IPS DF 4.7 (cell line): ENCODE measurements at regions not wholly inside any gene's neighbourhood (a gene's known extent, or its start where the extent isn't known, plus 50 kb on each side); places are given as distances from the start of the nearest gene placed in this dataset.
"Not testable (repeated sequence)": the region's sequence is repeated elsewhere in the genome, so short reads cannot be mapped to it uniquely, and the experiment has no call there.

Source experiments
- DNase-seq: peaks from one replicate; pipeline ENCODE4 v3.0.0-alpha.2; 2013; ENCODE audit warnings: low spot score; ENCODE audit errors: extremely low read depth

DNA sequence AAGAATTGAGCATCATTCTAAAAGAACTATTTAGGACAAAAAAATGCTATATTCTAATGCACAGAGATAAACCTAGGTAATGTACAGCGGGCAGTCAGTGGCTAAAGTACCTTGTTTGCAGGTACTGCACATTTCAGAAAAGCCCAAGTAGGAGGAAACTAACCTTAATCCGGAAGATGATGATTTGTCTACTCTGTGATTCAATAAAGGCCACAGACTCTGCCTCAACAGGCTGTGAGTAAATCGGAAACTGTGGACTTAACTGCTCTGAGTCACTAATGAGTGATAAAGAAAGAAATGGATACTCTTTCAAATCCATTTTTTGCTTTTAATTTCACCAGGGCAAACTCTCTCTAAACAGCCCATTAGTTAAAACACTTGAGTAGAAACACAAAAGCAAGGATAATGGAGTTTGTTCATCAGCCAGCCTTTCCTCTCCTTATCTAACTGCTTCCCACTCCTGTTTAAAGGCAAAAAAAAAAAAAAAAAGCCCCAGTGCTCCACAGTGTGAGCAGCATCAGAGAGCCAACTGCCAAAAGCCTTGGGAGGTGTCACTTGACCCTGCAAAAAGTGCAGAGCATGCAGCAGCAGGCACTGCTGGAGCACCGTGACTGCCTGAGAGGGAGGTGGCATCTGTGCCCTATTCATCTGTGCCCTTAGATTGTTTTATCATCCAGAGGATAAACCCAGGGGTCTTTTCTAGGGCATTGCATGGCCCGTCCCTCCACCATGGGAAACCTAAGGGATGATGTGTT is 187.7 kb downstream of the SATB1 start:
- no peak for DNase-seq

DNA sequence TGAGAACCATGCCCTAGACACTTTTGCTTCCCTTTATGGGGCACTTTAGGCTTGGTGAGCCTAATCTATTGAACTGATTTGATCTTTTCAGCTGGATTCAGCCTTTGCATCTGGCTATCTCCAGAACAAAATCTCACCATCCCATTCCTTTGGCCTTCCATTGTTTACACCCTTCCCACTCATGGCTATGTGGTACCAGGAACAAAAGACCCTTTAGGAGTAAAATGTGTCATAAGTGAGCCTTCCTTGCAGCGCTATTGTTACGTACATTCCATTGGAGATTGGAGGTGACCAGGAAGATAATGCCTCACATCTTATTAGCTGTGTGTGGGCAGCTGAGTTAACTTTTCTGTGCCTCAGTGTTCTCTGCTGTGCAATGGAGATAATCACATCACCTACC is 188.4 kb downstream of the SATB1 start:
- DNase-seq, result no peak

DNA sequence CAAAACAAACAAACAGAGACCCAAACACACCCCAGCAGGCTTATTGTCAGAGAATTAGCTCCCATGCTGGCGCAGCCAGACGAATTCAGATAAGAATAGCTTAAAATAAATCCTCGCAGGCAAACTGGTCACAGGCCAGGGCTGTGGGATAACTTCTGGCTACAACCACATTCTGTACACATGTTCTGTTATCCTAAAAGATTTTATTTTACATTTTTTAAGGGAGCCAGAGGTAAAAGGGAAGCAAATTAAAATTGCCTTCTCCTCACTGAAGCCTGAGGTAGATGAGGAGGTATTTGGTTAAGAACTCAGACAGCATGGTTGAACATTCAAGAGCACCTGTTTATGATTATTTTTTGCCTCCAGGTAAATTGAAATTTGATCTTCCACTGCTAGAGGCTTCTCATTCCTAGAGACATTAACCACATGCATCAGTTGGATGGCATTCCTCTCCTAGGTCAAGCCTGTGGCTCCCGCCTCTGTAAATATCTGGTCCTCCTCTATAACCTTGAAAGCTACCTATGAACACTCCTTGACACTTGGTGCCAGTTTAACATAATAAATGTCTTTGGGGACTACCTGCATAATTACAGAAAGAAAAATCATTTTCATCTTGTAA is 190.3 kb downstream of the SATB1 start:
- no peak for DNase-seq

DNA sequence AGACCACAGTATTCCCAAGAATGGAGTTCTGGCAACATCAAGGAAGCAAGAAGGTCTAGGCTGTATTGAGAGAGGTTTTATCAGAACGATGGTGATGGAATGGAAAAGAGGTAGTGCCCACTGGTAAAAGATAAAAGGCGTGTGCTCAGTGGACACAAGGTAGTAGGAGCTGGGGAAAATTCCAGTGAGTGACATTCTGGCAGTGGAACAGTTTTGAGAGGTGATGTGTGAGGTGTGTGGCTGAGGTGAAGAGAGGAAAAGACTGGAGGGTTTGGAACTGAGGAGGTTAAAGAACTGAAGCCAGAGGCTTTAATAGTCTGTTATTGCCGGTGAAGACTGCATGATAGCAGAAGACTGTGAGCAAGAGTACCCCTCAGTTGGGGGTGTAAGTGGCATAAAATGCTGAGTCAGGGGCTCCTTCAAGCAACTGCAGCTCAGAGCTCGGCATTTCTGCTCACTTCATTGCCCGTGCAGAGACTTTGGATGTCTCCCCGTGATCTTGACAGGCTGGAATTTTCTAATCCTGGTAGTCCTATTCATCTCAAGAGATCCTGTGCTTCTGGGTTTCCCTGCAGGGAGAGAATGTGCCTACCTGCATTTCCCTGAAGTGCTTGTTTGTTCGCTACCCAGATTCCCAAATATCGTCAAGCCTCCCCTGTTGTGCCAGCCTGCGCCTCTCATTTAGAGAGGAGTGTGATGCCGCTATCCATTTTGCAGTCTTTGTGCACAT is 191.0 kb downstream of the SATB1 start:
- DNase-seq, result no peak

DNA sequence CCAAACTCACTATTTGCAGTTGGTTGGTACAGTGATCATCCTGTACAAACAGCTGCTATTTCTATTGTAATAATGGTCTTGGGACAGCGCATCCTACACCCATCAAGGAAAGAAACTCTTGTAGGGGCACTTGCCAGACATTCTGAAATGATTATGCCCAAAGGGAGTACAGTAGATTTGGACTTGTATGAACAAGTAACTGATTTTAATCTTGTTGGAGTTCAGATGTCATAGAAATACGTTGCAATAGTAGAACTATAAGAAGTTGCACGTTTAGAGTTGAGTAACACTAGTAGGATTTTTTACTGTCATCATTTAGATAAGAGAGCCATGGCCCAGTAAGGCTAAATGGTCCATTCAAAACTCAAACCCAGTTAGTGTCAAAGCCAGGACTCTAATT is 192.8 kb downstream of the SATB1 start:
- DNase-seq, result no peak

DNA sequence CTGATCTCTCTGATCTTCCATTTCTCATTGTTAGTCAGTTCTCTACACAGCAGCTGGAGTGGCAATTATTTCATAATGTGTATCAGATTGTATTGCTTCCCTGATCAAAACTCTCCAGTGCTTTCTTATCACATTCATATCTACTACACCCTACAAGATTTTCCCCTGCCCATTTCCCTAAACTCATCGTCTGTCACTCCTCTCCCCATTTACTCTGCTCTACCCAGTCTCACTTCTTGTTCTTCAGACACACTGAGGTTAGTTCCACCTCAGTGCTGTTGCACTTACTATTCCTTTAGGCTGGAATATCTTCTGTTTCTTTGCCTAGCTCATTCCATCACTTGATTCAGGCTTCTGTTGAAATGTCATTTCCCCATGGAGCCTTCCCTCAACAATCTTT is 197.1 kb downstream of the SATB1 start:
- no peak for DNase-seq

DNA sequence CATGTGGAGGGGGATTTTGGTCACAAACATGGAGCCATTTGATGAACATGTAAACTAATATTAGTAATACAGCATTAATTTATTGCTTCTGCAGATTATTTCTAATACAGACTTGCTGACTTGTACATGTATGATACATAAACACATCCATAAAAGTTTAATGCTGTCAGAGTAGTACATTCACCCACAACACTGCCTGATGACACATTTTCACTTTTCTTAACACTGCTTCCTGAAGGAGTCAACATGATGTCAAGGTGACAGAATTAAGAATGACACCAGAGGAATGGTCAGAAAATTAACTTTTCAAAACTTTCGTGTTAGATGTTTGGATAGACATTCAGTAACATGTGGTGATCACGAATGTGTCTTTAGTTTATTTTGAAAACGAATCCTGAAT is 199.4 kb downstream of the SATB1 start:
- no peak for DNase-seq

DNA sequence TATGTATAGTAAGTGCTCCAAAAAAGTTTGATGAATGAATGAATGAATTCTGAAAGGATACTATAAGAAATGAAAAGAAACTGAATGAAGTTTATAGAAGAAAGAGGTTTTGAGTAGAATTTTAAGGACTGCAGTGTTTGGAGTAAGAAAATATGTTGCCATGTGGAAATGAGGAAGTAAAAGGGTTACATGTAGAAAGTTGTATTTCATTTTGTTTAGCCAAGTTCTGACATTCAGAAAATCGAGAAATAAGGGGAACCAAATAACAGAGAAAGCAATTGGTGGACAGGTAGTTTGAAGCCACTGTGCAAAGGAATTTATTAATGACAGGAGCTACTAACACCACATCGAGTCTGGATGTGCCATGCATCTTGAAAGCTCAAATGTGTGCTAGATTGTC is 200.7 kb downstream of the SATB1 start:
- no peak for DNase-seq

DNA sequence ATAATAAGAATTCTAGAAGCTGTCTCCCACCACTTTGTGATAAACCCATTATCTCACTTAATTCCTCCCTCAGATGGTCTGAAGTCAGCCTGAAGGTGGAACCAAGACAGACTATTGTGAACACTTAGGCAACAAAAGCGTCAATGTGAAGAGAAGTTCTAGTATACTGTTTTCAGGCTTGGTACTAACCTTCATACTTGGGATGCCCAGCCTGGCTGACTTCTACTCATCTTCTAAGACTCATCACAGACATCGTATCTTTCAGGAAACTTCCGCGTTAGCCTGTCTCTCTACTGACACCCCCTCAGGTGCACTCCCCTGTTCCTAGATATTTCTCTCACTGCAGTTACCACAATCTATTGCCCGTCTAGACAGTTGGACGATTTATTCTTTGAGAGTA is 201.2 kb downstream of the SATB1 start:
- DNase-seq, result no peak

DNA sequence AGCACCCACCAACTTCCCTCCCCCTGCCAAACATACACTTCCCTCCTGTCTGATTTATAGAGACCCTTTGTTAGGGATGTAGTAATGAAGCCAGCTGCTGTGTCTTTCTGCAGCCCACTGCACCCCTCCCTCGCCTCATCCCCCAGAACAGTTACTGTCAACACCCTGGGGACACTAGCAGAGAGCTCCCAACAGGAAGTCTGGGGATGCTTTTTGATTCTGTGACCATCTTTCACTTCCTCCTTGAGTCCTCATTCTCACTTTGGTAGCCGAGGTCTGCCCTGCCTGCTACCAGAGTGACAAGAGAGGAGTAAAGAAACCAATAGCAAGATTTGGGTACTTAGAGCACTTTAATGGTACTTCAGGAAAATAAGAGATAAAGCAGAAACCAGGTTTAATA is 201.6 kb downstream of the SATB1 start:
- no peak for DNase-seq

DNA sequence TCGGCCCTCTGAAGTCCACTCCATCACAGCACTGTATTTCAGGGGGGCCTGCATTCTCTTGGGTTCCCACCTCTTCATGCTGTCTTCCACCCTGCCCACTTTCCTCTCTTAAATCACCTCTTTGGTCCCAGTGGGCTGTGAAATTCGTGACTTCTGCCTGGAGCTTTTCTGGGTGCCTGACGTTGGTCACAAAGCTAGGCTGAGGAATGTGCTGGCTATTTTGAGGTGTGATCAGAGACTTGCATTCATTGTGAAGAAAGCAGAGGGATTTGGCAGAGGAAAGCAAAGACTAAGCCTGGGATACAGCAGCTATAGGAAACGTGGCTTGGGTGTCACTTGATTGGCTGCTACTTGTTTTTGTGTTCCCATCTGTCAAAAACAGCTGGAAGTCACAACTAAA is 202.5 kb downstream of the SATB1 start:
- DNase-seq, result no peak

DNA sequence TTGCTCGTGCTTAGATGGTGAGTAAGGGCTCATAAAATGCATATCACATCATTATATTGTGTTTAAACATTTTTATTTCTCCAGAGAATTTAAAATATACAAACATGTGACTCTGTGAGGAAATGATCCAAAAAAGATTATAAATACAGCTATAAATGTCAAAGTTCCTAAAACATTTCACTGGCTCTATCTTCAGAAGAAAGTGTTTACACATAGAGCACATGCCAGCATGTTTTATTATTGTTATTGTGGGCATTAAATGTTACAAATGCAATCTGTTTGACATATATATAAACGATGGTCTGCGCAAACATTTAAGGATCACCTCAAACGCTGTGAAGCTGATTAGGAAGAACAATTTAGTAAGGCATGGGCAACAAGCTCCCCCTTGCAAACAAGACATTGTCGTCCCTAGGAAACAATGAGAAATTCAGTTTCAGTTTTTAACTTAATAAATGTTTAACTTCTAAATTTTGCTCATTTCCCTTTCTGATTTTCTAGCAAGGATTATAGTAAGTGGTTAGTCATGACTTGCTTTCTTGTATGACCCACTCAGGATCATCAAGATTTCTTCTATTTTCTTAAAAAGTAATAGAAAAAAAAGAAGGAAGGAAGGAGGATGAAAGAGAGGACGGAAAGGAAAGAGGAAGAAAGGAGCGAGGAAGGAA is 207.5 kb downstream of the SATB1 start:
- no peak for DNase-seq

DNA sequence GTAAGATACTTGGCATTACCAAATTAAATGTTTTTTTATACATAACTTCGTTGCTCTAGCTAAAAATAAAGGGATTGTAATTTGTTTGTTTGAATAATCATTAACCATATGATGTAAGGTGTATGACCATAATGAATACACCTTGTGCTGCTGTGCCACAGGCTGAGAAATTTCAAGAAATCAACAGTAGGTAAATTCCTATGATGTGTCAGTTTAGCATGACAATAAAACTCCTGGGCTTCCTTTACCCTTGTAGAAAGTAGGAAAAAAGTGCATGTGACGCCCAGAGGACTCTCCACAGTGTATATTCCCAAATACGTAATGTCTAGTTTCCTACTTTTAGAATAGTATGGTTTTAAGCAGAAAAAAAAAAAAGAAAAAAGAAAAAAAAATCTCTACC is 208.1 kb downstream of the SATB1 start:
- no peak for DNase-seq

DNA sequence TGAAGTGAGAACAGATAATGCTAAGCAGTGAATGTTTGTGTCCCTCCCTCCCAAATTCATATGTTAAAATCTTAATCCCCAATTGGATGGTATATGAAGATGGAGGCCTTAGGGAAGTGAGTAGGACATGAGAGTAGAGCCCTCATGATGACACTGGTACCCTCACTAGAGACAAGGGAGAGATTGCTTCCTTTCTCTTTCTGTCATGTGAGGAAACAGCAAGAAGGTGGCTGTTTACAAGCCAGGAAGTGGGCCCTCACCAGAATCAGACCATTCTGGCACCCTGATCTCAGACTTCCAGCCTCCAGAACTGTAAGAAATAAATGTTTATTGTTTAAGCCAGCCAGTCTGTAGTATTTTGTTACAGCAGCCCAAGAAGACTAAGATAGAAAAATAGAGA is 209.5 kb downstream of the SATB1 start:
- no peak for DNase-seq

DNA sequence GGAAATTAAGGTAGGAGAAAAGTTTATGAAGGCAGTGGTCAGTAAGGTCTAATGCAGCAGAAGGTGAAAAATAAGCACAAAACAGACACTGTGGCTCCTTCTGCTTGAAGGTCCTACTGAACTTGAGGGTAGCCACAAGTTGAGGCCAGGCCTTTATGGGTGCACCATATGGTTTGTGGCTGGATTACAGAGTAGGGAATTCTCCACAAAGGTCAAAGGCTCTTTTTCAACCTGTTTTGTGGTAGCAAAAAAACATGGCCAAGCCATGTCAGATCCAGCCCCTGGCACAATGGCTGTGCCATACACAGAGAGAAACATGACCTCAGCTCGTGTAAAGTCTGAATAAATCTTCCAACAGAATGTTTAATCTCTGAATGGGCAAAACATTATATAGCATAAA is 214.0 kb downstream of the SATB1 start:
- no peak for DNase-seq

DNA sequence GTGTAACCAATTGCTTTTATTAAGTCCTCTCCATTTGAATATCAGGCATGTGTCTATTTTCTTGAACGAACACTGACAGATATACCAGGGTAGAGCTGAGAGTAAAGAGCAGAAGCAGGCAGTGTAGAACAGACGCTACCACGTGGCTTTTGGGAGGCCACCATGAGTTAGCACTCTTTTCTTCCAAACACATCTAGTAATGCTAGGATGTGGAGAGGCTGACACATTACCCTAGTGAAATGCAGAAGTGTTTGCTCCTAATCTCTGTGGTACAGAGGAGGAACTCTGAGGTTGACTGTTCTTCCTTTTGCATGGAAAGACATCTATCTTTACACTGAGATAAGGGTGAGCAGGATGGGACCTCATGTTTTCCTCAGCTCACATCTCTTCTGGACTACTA is 216.3 kb downstream of the SATB1 start:
- no peak for DNase-seq

DNA sequence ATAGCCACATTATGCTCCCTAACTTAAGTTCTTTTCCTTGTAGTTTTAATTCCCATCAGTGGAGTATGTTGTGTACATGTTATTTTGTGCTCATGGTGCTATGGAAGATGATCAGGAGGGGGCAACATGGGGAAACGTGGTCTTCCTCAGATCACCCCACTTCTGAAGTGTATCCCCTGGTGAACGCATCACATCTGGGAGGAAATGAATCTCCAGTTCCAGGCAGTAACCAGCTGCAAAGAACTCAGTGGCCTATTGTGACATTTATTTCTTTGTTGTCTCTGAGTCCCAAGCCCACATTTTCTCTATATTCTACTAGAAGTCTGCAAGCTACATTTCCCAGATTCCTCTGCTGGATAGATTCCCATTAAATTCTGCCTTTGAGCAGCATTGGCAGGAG is 217.0 kb downstream of the SATB1 start:
- DNase-seq, result no peak

DNA sequence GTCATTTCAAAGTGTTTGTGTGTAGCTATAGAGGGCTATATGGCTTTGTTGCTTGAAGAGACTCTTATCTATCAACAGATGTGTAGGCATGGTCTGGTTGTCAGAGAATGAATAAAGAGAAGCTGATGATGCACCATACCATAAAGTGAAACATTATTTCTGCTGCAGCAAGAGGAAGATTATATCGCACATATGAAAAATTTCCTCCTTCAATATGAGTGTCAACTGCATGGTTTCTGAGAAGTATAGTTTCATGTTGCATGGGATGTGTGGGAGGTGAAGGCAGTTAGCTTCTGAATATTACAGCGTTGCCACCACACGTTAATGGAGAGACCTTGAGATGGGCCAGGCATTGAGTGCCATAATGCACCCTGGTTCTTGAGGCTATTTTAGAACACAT is 217.9 kb downstream of the SATB1 start:
- DNase-seq, result no peak

DNA sequence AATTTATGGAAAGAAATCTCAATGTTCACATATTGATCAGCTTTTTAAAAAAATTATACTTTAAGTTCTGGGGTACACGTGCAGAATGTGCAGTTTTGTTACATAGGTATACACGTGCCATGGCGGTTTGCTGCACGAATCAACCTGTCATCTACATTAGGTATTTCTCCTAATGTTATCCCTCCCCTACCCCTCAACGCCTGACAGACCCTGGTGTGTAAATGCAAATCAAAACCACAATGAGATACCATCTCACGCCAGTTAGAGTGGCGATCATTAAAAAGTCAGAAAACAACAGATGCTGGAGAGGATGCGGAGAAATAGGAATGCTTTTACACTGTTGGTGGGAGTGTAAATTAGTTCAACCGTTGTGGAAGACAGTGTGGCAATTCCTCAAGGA is 219.4 kb downstream of the SATB1 start:
- DNase-seq, result not testable (repeated sequence)

DNA sequence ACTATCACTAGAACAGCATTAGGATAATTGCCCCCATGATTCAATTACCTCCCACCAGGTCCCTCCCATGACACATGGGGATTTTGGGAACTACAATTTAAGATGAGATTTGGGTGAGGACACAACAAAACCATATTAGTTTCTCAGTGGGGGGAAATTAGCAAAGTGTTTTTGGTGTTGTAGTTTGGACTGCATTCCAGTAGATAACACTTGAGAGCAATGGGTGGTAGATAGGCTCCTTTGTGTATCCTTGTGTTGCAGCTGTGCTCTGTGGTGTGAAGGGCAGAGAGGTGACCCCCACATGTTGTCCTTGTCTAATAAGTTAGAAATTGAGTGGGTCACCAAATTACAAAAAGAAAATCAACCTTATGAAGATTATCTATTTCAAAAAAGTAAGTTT is 223.8 kb downstream of the SATB1 start:
- no peak for DNase-seq

DNA sequence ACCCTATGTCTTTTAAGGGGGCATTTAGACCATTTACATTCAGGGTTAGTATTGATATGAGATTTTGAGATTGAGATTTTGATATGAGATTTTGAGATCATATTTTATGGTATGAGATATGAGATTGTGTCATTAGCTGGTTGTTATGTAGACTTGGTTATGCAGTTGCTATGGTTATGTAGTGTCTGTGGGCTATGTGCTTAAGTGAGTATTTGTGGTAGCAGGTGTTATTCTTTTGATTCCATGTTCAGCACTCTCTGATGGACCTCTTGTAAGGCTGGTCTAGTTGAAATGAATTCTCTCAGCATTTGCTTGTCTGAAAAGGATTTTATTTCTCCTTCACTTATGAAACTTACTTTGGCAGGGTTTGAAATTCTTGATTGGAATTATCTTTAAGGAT is 225.4 kb downstream of the SATB1 start:
- DNase-seq, result no peak

DNA sequence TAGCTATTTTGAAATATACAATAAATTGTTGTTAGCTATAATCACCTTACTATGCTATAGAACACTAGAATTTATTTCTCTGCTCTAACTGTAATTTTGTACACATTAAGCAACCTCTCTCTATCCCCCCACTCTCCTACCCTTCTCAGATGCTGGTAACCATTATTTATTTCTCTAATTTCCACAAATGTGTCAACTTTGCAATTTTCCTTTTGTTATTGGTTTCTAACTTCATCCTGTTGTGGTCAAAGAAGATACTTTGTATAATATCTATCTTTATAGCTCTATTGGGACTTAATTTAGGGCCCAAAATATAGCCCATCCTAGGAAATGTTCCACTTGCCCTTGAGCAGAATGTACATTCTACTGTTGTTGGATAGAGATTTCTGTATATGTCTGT is 229.3 kb downstream of the SATB1 start:
- DNase-seq, result no peak
